A549 (cell line): ENCODE measurements at regions not wholly inside any gene's neighbourhood (a gene's known extent, or its start where the extent isn't known, plus 50 kb on each side); places are given as distances from the start of the nearest gene placed in this dataset.

Experiments used
- CTCF ChIP-seq: fragments of >200 bp; sonication (Bioruptor Twin); formaldehyde crosslinking; IDR thresholded peaks from 3 replicates; pipeline ENCODE4 v1.5.1; 2016
- FOSB ChIP-seq: fragments of 250-450 bp; sonication (Bioruptor Pico); IDR thresholded peaks from 2 replicates; pipeline ENCODE4 v1.5.0; 2020; ENCODE audit warnings: mild to moderate bottlenecking, moderate library complexity
- RAD21 ChIP-seq, 2 experiments: fragments of >200 bp in 1 of 2; sonication (Bioruptor Twin) in 1 of 2; formaldehyde crosslinking in 1 of 2; IDR thresholded peaks in 1 of 2; conservative IDR thresholded peaks in 1 of 2; 2 replicates in 1 of 2; 3 replicates in 1 of 2; pipeline ENCODE4 v1.6.1; 2012 to 2018; ENCODE audit warnings: inconsistent platforms in 1 of 2
- ZFP36 ChIP-seq: fragments of 450-650 bp; IDR thresholded peaks from 2 replicates; pipeline ENCODE4 v1.6.1; 2014; ENCODE audit warnings: borderline replicate concordance; ENCODE audit not compliant: partially characterized antibody

- TF ChIP-seq RAD21 (conservative IDR thresholded peaks at IDR 0.05 in 1 of 2, IDR thresholded peaks at IDR 0.05 in 1 of 2) (no peak), ZFP36 (no peak), CTCF (no peak), FOSB (no peak)
Observed at GRCh38 chr3:14037211-14037610, 87.5 kb downstream of the CHCHD4 start.
